HEK293 (cell line): ENCODE measurements at regions not wholly inside any gene's neighbourhood (a gene's known extent, or its start where the extent isn't known, plus 50 kb on each side); places are given as distances from the start of the nearest gene placed in this dataset.
A peak's percentile ranks its signal among the peaks of the same experiment; 100 is the strongest.

Experiments used
- KLF1 ChIP-seq: fragments of 450-650 bp; formaldehyde crosslinking; IDR thresholded peaks from 2 replicates; pipeline ENCODE4 v1.5.1; 2016; ENCODE audit warnings: missing biosample characterization, missing genetic modification characterization
- KLF7 ChIP-seq: fragments of 450-650 bp; formaldehyde crosslinking; IDR thresholded peaks from 2 replicates; pipeline ENCODE4 v1.5.1; 2016; ENCODE audit warnings: missing biosample characterization, missing genetic modification characterization, borderline replicate concordance
- MEIS1 ChIP-seq: sonication (generic); formaldehyde crosslinking; IDR thresholded peaks from 2 replicates; pipeline ENCODE4 v1.8.1; 2022; ENCODE audit warnings: missing genetic modification reagents, mild to moderate bottlenecking, borderline replicate concordance
- SCRT2 ChIP-seq: fragments of 450-650 bp; formaldehyde crosslinking; IDR thresholded peaks from 2 replicates; pipeline ENCODE4 v1.5.1; 2016; ENCODE audit warnings: missing biosample characterization, missing genetic modification characterization
- SP7 ChIP-seq: fragments of 450-650 bp; formaldehyde crosslinking; IDR thresholded peaks from 2 replicates; pipeline ENCODE4 v1.5.1; 2016; ENCODE audit warnings: missing biosample characterization, missing genetic modification characterization
- ZBTB1 ChIP-seq: fragments of 450-650 bp; formaldehyde crosslinking; IDR thresholded peaks from 2 replicates; pipeline ENCODE4 v1.5.1; 2016; ENCODE audit warnings: missing biosample characterization, missing genetic modification characterization
- ZFP69B ChIP-seq: fragments of 450-650 bp; formaldehyde crosslinking; IDR thresholded peaks from 2 replicates; pipeline ENCODE4 v1.5.1; 2016; ENCODE audit warnings: missing biosample characterization, missing genetic modification characterization
- ZNF2 ChIP-seq: fragments of 450-650 bp; formaldehyde crosslinking; IDR thresholded peaks from 2 replicates; pipeline ENCODE4 v1.5.1; 2016; ENCODE audit warnings: missing biosample characterization, missing genetic modification characterization
- ZNF202 ChIP-seq: fragments of 450-650 bp; formaldehyde crosslinking; IDR thresholded peaks from 2 replicates; pipeline ENCODE4 v1.5.1; 2016; ENCODE audit warnings: missing biosample characterization, missing genetic modification characterization, borderline replicate concordance
- ZNF324 ChIP-seq: fragments of 450-650 bp; formaldehyde crosslinking; IDR thresholded peaks from 2 replicates; pipeline ENCODE4 v1.5.1; 2016; ENCODE audit warnings: missing biosample characterization, missing genetic modification characterization
- ZNF354C ChIP-seq: fragments of 450-650 bp; formaldehyde crosslinking; IDR thresholded peaks from 2 replicates; pipeline ENCODE4 v1.5.1; 2016; ENCODE audit warnings: missing biosample characterization, missing genetic modification characterization, low read depth, borderline replicate concordance
- ZNF416 ChIP-seq: fragments of 450-650 bp; formaldehyde crosslinking; IDR thresholded peaks from 2 replicates; pipeline ENCODE4 v1.5.1; 2016; ENCODE audit warnings: missing biosample characterization, missing genetic modification characterization
- ZNF48 ChIP-seq: fragments of 450-650 bp; formaldehyde crosslinking; IDR thresholded peaks from 2 replicates; pipeline ENCODE4 v1.5.1; 2016; ENCODE audit warnings: missing biosample characterization, missing genetic modification characterization
- ZNF529 ChIP-seq: fragments of 450-650 bp; formaldehyde crosslinking; IDR thresholded peaks from 2 replicates; pipeline ENCODE4 v1.5.1; 2017; ENCODE audit warnings: missing genetic modification characterization, missing biosample characterization; ENCODE audit not compliant: insufficient replicate concordance
- ZNF549 ChIP-seq: fragments of 450-650 bp; IDR thresholded peaks from 2 replicates; pipeline ENCODE4 v1.5.1; 2018; ENCODE audit warnings: missing biosample characterization, missing genetic modification characterization, mild to moderate bottlenecking, inconsistent platforms, moderate library complexity
- ZNF585B ChIP-seq: fragments of 450-650 bp; formaldehyde crosslinking; IDR thresholded peaks from 2 replicates; pipeline ENCODE4 v1.5.1; 2016; ENCODE audit warnings: missing biosample characterization, missing genetic modification characterization
- ZNF600 ChIP-seq: fragments of 450-650 bp; formaldehyde crosslinking; IDR thresholded peaks from 2 replicates; pipeline ENCODE4 v1.5.1; 2016; ENCODE audit warnings: missing biosample characterization, missing genetic modification characterization
- ZNF621 ChIP-seq: fragments of 450-650 bp; formaldehyde crosslinking; IDR thresholded peaks from 2 replicates; pipeline ENCODE4 v1.5.1; 2017; ENCODE audit warnings: missing biosample characterization, missing genetic modification characterization
- ZNF629 ChIP-seq: fragments of 450-650 bp; formaldehyde crosslinking; IDR thresholded peaks from 2 replicates; pipeline ENCODE4 v1.5.1; 2017; ENCODE audit warnings: missing biosample characterization, missing genetic modification characterization
- ZNF660 ChIP-seq: fragments of 450-650 bp; IDR thresholded peaks from 2 replicates; pipeline ENCODE4 v1.5.1; 2018; ENCODE audit warnings: missing biosample characterization, mild to moderate bottlenecking, missing genetic modification characterization
- ZNF677 ChIP-seq: fragments of 450-650 bp; IDR thresholded peaks from 2 replicates; pipeline ENCODE4 v1.5.0; 2018; ENCODE audit warnings: missing biosample characterization, mild to moderate bottlenecking, missing genetic modification characterization, moderate library complexity
- ZNF76 ChIP-seq: fragments of 450-650 bp; formaldehyde crosslinking; IDR thresholded peaks from 2 replicates; pipeline ENCODE4; 2016; ENCODE audit warnings: low read depth, missing biosample characterization, missing genetic modification characterization, borderline replicate concordance
- ZNF792 ChIP-seq: fragments of 450-650 bp; formaldehyde crosslinking; IDR thresholded peaks from 2 replicates; pipeline ENCODE4 v1.5.1; 2016; ENCODE audit warnings: missing biosample characterization, missing genetic modification characterization
- TF ChIP-seq, protein P1 (sequence below): fragments of 450-650 bp; formaldehyde crosslinking; IDR thresholded peaks from 2 replicates; pipeline ENCODE4 v1.5.0; 2017; ENCODE audit warnings: missing biosample characterization, missing genetic modification characterization, borderline replicate concordance
- TF ChIP-seq, protein P2 (sequence below): fragments of 450-650 bp; formaldehyde crosslinking; IDR thresholded peaks from 2 replicates; pipeline ENCODE4 v1.5.1; 2016; ENCODE audit warnings: missing biosample characterization, missing genetic modification characterization
- TF ChIP-seq, protein P3 (sequence below): fragments of 450-650 bp; formaldehyde crosslinking; IDR thresholded peaks from 2 replicates; pipeline ENCODE4 v1.5.1; 2016; ENCODE audit warnings: missing biosample characterization, missing genetic modification characterization
- TF ChIP-seq, protein P4 (sequence below): fragments of 450-650 bp; formaldehyde crosslinking; IDR thresholded peaks from 2 replicates; pipeline ENCODE4 v1.5.1; 2016; ENCODE audit warnings: missing biosample characterization, missing genetic modification characterization

DNA sequence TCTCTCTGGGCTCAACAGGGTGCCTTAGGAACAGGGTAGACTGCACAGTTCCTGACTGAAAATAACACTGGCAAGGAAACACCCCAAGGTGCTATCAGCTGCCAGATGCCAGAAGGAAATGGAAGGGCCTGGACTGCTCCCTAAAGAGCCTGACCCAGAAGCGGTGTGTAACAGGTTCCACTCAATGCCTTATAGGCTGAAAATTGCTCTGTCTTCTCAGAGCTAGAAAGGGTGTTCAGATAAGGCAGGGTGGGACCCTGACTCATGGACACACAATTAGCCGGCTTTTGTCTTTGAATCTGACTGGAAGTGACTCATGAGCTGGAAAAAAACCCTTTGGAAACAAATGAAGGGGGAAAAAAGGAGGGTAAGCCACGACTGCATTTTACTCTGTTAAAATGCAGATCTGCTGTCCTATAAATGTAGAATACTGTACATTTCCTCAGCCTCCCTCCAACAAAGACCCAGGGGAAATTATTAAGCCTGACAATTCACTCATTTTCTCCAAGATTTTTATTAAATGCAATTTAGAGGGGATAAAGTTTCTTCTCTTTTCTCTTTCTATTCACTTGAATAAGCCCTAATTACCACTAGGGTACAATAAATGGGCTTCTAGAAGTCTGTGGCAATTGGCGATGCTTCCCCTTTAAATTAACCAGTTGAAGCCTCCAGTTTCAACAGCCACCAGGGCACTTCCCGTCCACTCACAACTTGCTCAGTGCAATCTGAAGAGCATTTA is 160.2 kb upstream of the TBL1XR1 start (continued):
- TF ChIP-seq, protein P1, sequence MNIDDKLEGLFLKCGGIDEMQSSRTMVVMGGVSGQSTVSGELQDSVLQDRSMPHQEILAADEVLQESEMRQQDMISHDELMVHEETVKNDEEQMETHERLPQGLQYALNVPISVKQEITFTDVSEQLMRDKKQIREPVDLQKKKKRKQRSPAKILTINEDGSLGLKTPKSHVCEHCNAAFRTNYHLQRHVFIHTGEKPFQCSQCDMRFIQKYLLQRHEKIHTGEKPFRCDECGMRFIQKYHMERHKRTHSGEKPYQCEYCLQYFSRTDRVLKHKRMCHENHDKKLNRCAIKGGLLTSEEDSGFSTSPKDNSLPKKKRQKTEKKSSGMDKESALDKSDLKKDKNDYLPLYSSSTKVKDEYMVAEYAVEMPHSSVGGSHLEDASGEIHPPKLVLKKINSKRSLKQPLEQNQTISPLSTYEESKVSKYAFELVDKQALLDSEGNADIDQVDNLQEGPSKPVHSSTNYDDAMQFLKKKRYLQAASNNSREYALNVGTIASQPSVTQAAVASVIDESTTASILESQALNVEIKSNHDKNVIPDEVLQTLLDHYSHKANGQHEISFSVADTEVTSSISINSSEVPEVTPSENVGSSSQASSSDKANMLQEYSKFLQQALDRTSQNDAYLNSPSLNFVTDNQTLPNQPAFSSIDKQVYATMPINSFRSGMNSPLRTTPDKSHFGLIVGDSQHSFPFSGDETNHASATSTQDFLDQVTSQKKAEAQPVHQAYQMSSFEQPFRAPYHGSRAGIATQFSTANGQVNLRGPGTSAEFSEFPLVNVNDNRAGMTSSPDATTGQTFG (tag by site-specific recombination) = no peak
- TF ChIP-seq ZNF629 (tag by site-specific recombination) (no peak), ZNF76 (tag by site-specific recombination) (no peak), ZNF600 (tag by site-specific recombination) (peak; percentile 56; the same call in 1 of the 2 replicates), ZNF48 (tag by site-specific recombination) (no peak), ZNF324 (tag by site-specific recombination) (no peak), ZNF416 (tag by site-specific recombination) (no peak), ZNF660 (tag by site-specific recombination) (peak; percentile 27; the same call in 1 of the 2 replicates), MEIS1 (CRISPR knock-in tag) (no peak), ZNF2 (tag by site-specific recombination) (no peak), ZFP69B (tag by site-specific recombination) (no peak), SP7 (tag by site-specific recombination) (peak; percentile 76), ZNF792 (no peak), ZNF621 (tag by site-specific recombination) (no peak), ZNF354C (tag by site-specific recombination) (no peak), ZNF549 (no peak), ZNF677 (no peak), SCRT2 (peak; percentile 77), ZBTB1 (tag by site-specific recombination) (no peak), KLF7 (tag by site-specific recombination) (no peak), KLF1 (no peak; the same call in 1 of the 2 replicates), ZNF202 (tag by site-specific recombination) (no peak), ZNF585B (tag by site-specific recombination) (no peak), ZNF529 (tag by site-specific recombination) (no peak)
- TF ChIP-seq, protein P2, sequence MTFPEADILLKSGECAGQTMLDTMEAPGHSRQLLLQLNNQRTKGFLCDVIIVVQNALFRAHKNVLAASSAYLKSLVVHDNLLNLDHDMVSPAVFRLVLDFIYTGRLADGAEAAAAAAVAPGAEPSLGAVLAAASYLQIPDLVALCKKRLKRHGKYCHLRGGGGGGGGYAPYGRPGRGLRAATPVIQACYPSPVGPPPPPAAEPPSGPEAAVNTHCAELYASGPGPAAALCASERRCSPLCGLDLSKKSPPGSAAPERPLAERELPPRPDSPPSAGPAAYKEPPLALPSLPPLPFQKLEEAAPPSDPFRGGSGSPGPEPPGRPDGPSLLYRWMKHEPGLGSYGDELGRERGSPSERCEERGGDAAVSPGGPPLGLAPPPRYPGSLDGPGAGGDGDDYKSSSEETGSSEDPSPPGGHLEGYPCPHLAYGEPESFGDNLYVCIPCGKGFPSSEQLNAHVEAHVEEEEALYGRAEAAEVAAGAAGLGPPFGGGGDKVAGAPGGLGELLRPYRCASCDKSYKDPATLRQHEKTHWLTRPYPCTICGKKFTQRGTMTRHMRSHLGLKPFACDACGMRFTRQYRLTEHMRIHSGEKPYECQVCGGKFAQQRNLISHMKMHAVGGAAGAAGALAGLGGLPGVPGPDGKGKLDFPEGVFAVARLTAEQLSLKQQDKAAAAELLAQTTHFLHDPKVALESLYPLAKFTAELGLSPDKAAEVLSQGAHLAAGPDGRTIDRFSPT = no peak
- TF ChIP-seq, protein P3, sequence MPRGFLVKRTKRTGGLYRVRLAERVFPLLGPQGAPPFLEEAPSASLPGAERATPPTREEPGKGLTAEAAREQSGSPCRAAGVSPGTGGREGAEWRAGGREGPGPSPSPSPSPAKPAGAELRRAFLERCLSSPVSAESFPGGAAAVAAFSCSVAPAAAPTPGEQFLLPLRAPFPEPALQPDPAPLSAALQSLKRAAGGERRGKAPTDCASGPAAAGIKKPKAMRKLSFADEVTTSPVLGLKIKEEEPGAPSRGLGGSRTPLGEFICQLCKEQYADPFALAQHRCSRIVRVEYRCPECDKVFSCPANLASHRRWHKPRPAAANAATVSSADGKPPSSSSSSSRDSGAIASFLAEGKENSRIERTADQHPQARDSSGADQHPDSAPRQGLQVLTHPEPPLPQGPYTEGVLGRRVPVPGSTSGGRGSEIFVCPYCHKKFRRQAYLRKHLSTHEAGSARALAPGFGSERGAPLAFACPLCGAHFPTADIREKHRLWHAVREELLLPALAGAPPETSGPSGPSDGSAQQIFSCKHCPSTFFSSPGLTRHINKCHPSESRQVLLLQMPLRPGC (tag by site-specific recombination) = no peak
- TF ChIP-seq, protein P4, sequence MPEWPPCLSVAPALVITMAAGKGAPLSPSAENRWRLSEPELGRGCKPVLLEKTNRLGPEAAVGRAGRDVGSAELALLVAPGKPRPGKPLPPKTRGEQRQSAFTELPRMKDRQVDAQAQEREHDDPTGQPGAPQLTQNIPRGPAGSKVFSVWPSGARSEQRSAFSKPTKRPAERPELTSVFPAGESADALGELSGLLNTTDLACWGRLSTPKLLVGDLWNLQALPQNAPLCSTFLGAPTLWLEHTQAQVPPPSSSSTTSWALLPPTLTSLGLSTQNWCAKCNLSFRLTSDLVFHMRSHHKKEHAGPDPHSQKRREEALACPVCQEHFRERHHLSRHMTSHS (tag by site-specific recombination) = no peak
